ENCODE measurements at regions not wholly inside any gene's neighbourhood (a gene's known extent, or its start where the extent isn't known, plus 50 kb on each side); places are given as distances from the start of the nearest gene placed in this dataset.

DNA sequence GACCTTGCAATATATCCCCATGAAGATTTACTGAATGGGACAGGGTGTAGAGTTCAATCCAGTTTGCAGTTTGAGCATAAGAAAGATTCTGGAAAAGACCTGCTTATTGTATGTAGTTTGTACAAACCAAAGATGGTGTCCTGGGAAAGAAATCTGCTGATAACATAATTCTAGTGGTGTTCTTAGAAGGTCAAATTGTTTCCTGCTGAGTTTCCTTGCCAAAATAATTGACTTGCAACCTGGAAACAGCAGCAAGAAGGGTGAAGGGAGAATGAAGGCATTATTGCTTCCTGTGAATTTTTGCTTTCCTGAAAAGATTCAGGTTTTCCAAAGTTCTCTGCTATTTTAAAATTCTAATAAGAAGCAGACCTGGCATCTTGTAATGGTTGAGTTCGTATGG, 222.9 kb downstream of the KIF20B start:
- H3K4me3 ChIP-seq = no peak overlapping the region
- no peak overlapping the region for H3K27ac ChIP-seq
- no peaks in the 10 kb centered on the region for H3K4me1 ChIP-seq (replicated peaks in 1 of 2)
- no peak for TF ChIP-seq POLR2A (IDR thresholded peaks at IDR 0.05)
- TF ChIP-seq, protein P1, sequence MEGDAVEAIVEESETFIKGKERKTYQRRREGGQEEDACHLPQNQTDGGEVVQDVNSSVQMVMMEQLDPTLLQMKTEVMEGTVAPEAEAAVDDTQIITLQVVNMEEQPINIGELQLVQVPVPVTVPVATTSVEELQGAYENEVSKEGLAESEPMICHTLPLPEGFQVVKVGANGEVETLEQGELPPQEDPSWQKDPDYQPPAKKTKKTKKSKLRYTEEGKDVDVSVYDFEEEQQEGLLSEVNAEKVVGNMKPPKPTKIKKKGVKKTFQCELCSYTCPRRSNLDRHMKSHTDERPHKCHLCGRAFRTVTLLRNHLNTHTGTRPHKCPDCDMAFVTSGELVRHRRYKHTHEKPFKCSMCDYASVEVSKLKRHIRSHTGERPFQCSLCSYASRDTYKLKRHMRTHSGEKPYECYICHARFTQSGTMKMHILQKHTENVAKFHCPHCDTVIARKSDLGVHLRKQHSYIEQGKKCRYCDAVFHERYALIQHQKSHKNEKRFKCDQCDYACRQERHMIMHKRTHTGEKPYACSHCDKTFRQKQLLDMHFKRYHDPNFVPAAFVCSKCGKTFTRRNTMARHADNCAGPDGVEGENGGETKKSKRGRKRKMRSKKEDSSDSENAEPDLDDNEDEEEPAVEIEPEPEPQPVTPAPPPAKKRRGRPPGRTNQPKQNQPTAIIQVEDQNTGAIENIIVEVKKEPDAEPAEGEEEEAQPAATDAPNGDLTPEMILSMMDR (IDR thresholded peaks at IDR 0.05) = no peak
- 70 to 81% (median 78%) methylated on average over 1 of the region's 1 CpG for WGBS, 4 donors
- H3K9me3 ChIP-seq (replicated peaks in 1 of 3) = no peaks in the 10 kb centered on the region
- no peaks in the 10 kb centered on the region for H3K36me3 ChIP-seq (replicated peaks in 1 of 2)
- DNase-seq = no peak
- intact Hi-C loops (cut with DNase I) = no loop called here
- no peaks in the 10 kb centered on the region for H3K27me3 ChIP-seq

DNA sequence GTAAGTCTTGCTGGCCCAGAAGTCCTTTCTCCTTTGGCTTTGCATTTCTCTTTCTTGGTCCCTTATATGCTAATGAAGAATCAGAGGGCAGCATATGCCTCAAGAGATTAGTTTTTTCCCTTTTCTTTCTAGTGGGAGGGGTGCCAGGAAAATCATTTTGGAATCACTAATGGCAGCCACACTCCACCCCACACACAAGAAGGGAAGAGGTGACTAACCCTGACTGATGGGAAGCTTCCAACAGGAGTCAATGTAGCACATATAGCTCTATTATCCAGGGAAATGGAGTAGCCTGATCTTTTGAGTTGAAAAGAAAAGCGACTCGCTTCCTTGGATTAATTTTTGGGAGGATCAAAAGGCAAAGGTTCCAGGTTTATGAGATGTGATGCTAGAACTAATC, 225.3 kb downstream of the KIF20B start:
- WGBS, 4 donors = 88 to 91% (median 90%) methylated on average over 2 of the region's 2 CpGs
- Histone ChIP-seq H3K9me3 (replicated peaks in 1 of 3) (no peaks in the 10 kb centered on the region), H3K36me3 (replicated peaks in 1 of 2) (no peaks in the 10 kb centered on the region), H3K4me1 (replicated peaks in 1 of 2) (no peaks in the 10 kb centered on the region), H3K27me3 (no peaks in the 10 kb centered on the region), H3K4me3 (no peak overlapping the region), H3K27ac (no peak overlapping the region)
- DNase-seq = no peak
- intact Hi-C loops (cut with DNase I) = no loop called here
- no peak for TF ChIP-seq POLR2A (IDR thresholded peaks at IDR 0.05)
- TF ChIP-seq, protein P1 (IDR thresholded peaks at IDR 0.05) = no peak

- WGBS, 4 donors = 49 to 55% (median 53%) methylated on average over 7 to 8 of the region's 8 CpGs
- Histone ChIP-seq H3K36me3 (replicated peaks in 1 of 2) (no peaks in the 10 kb centered on the region), H3K27me3 (no peaks in the 10 kb centered on the region), H3K4me1 (replicated peaks in 1 of 2) (no peaks in the 10 kb centered on the region), H3K4me3 (no peak overlapping the region), H3K9me3 (replicated peaks in 1 of 3) (no peaks in the 10 kb centered on the region), H3K27ac (no peak overlapping the region)
- intact Hi-C loops (cut with DNase I) = no loop called here
- DNase-seq = no peak
- TF ChIP-seq, protein P1 (IDR thresholded peaks at IDR 0.05) = no peak
- TF ChIP-seq POLR2A (IDR thresholded peaks at IDR 0.05) = no peak
Observed at GRCh38 chr10:89929282-89930026, 228.1 kb downstream of the KIF20B start.

- Histone ChIP-seq H3K36me3 (replicated peaks in 1 of 2) (no peaks in the 10 kb centered on the region), H3K9me3 (replicated peaks in 1 of 3) (no peaks in the 10 kb centered on the region), H3K4me1 (replicated peaks in 1 of 2) (no peaks in the 10 kb centered on the region), H3K27ac (no peak overlapping the region), H3K27me3 (no peaks in the 10 kb centered on the region), H3K4me3 (no peak overlapping the region)
- WGBS, 4 donors = 71 to 91% (median 84%) methylated on average over 3 of the region's 3 CpGs
- no peak for DNase-seq
- intact Hi-C loops (cut with DNase I) = no loop called here
- no peak for TF ChIP-seq POLR2A (IDR thresholded peaks at IDR 0.05)
- TF ChIP-seq, protein P1 (IDR thresholded peaks at IDR 0.05) = no peak
Observed at GRCh38 chr10:89937494-89937893, 236.1 kb downstream of the KIF20B start.

All from adrenal gland (tissue), 9 donors.